ENCODE measurements at regions not wholly inside any gene's neighbourhood (a gene's known extent, or its start where the extent isn't known, plus 50 kb on each side); places are given as distances from the start of the nearest gene placed in this dataset.
A peak's percentile ranks its signal among the peaks of the same experiment; 100 is the strongest.

- ATAC-seq = no peak
- intact Hi-C loops (cut with DNase I) = no loop called here
- Histone ChIP-seq H3K36me3 (no peaks in the 10 kb centered on the region), H3K9me3 (no peaks in the 10 kb centered on the region), H3K27ac (no peak overlapping the region), H3K4me3 (no peak overlapping the region), H3K27me3 (no peaks in the 10 kb centered on the region), H3K4me1 (no peaks in the 10 kb centered on the region)
- no peak for DNase-seq
- no peak for TF ChIP-seq POLR2A (IDR thresholded peaks at IDR 0.05)
- TF ChIP-seq CTCF (IDR thresholded peaks at IDR 0.05) = no peak
- WGBS (ENCODE audit: insufficient coverage, low coverage, low lambda C conversion rate, missing lambda C conversion rate) = 35% methylated on average over 2 of the region's 2 CpGs
Observed at GRCh38 chr9:108584860-108585259, 270.9 kb downstream of the ACTL7B start.

GRCh38 chr9:108582726-108583125 lies 273.1 kb downstream of the ACTL7B start:
- Histone ChIP-seq H3K4me3 (no peak overlapping the region), H3K9me3 (no peaks in the 10 kb centered on the region), H3K4me1 (no peaks in the 10 kb centered on the region), H3K27ac (no peak overlapping the region), H3K27me3 (no peaks in the 10 kb centered on the region), H3K36me3 (no peaks in the 10 kb centered on the region)
- TF ChIP-seq CTCF (IDR thresholded peaks at IDR 0.05) = no peak
- no peak for TF ChIP-seq POLR2A (IDR thresholded peaks at IDR 0.05)
- intact Hi-C loops (cut with DNase I) = no loop called here
- 56% methylated on average over 5 of the region's 5 CpGs for WGBS (ENCODE audit: insufficient coverage, low coverage, low lambda C conversion rate, missing lambda C conversion rate)
- ATAC-seq = no peak
- no peak for DNase-seq

GRCh38 chr9:108579757-108580439 lies 275.9 kb downstream of the ACTL7B start:
- Histone ChIP-seq H3K27ac (no peak overlapping the region), H3K9me3 (no peaks in the 10 kb centered on the region), H3K4me1 (no peaks in the 10 kb centered on the region), H3K27me3 (no peaks in the 10 kb centered on the region), H3K36me3 (no peaks in the 10 kb centered on the region), H3K4me3 (no peak overlapping the region)
- 52% methylated on average over 6 of the region's 6 CpGs for WGBS (ENCODE audit: insufficient coverage, low coverage, low lambda C conversion rate, missing lambda C conversion rate)
- ATAC-seq (peak in 3 of 4 donors; percentile 46 to 85 (median 81)), DNase-seq (peak in 1 of 3 donors; percentile 34)
- intact Hi-C loops (cut with DNase I) = no loop called here
- TF ChIP-seq CTCF (IDR thresholded peaks at IDR 0.05) (no peak), POLR2A (IDR thresholded peaks at IDR 0.05) (no peak)

GRCh38 chr9:108575276-108575675 lies 280.5 kb downstream of the ACTL7B start:
- Histone ChIP-seq H3K27ac (no peak overlapping the region), H3K36me3 (no peaks in the 10 kb centered on the region), H3K4me1 (no peaks in the 10 kb centered on the region), H3K27me3 (no peaks in the 10 kb centered on the region), H3K4me3 (no peak overlapping the region), H3K9me3 (no peaks in the 10 kb centered on the region)
- ATAC-seq (no peak), DNase-seq (no peak)
- TF ChIP-seq POLR2A (IDR thresholded peaks at IDR 0.05) (no peak), CTCF (IDR thresholded peaks at IDR 0.05) (no peak)
- 0% methylated on average over 1 of the region's 1 CpG for WGBS (ENCODE audit: insufficient coverage, low coverage, low lambda C conversion rate, missing lambda C conversion rate)
- intact Hi-C loops (cut with DNase I) = no loop called here

All from right lobe of liver (tissue), 6 donors.